Left ventricle myocardium inferior (tissue), 1 donor: ENCODE measurements at regions not wholly inside any gene's neighbourhood (a gene's known extent, or its start where the extent isn't known, plus 50 kb on each side); places are given as distances from the start of the nearest gene placed in this dataset.
"Not testable (repeated sequence)": the region's sequence is repeated elsewhere in the genome, so short reads cannot be mapped to it uniquely, and the experiment has no call there.

Source experiments
- DNase-seq: peaks from one replicate; pipeline ENCODE4 v3.0.0-alpha.2; 2020
- H3K27ac ChIP-seq: fragments of 200-600 bp; replicated peaks from 2 replicates; pipeline ENCODE4 v1.8.0; 2021
- H3K27me3 ChIP-seq: fragments of 200-600 bp; 2 replicates; pipeline ENCODE4 v1.8.0; 2021; ENCODE audit warnings: low read depth
- H3K36me3 ChIP-seq: fragments of 200-600 bp; 2 replicates; pipeline ENCODE4 v1.8.0; 2021
- H3K4me1 ChIP-seq: fragments of 200-600 bp; 2 replicates; pipeline ENCODE4 v1.8.0; 2021
- H3K4me3 ChIP-seq: fragments of 200-600 bp; 2 replicates; pipeline ENCODE4 v1.8.0; 2021; ENCODE audit warnings: mild to moderate bottlenecking, moderate library complexity
- H3K9me3 ChIP-seq: fragments of 200-600 bp; replicated peaks from 2 replicates; pipeline ENCODE4 v1.8.0; 2021
- CTCF ChIP-seq: fragments of 200-600 bp; IDR thresholded peaks from 2 replicates; pipeline ENCODE4 v1.8.0; 2021; ENCODE audit warnings: antibody characterized with exemption, mild to moderate bottlenecking, borderline replicate concordance
- intact Hi-C: fragments of 100-400 bp; cut with micrococcal nuclease; formaldehyde crosslinking; loops from one replicate; pipeline ENCODE4 v1.11.0; 2022
- donor health status: DM: no; HTN: yes; CAD: no; lungs with severe emphysema.

GRCh38 chr17:64790690-64791089, 128.6 kb upstream of the SMURF2 start:
- Histone ChIP-seq H3K36me3 (peaks cover 52% of the 10 kb centered on the region), H3K4me1 (peaks cover 17% of the 10 kb centered on the region), H3K27me3 (peaks cover 18% of the 10 kb centered on the region)
- intact Hi-C loops, H3K4me3 ChIP-seq, H3K27ac ChIP-seq, DNase-seq, H3K9me3 ChIP-seq: not testable (repeated sequence)

GRCh38 chr17:64790193-64790592, 128.1 kb upstream of the SMURF2 start:
- Histone ChIP-seq H3K36me3 (peaks cover 56% of the 10 kb centered on the region), H3K4me1 (peaks cover 17% of the 10 kb centered on the region), H3K27me3 (peaks cover 23% of the 10 kb centered on the region)
- H3K4me3 ChIP-seq, DNase-seq, intact Hi-C loops, H3K9me3 ChIP-seq, H3K27ac ChIP-seq: not testable (repeated sequence)

GRCh38 chr17:64789061-64789445, 126.9 kb upstream of the SMURF2 start:
- H3K4me3 ChIP-seq, intact Hi-C loops, H3K9me3 ChIP-seq, DNase-seq, H3K27ac ChIP-seq: not testable (repeated sequence)
- Histone ChIP-seq H3K4me1 (peaks cover 17% of the 10 kb centered on the region), H3K27me3 (peaks cover 34% of the 10 kb centered on the region), H3K36me3 (peaks cover 56% of the 10 kb centered on the region)

DNA sequence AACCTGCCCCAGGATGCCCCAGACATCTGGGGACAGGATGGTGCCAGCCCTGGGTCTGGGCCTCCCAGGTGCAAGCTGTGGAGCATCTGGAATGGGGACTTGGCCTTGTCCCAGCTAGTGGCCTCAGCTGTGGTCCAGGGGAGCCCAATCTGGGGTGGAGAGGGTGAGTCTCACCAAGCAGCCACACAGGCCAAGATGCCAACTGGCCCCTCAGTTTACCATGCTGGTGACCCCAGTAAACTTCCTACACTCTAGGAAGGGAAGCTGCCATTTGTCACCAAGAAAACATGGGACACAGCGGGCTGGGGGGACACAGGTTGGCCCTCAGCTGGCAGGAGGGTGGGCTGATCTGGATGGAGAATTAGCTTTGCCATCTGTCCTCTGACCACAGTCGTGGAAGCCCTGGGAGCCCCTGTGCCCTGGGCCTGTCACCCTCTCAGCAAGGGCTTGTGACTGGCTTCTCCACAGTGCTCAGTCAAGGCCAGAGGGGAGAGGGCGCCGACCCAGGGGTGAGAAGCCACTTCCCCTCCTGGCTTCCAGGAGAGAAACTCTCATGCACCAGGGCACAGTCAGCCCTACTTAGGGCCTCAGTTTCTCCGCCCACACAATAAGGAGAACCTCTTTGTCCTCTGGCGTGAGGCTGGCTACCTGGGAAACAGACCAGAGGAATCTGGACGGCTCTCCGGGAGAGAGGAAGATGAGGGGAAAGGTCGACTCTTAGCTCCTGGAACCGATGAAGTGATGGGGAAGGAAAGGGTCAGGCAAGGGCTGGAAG, 126.4 kb upstream of the SMURF2 start:
- Histone ChIP-seq H3K4me1 (peaks cover 17% of the 10 kb centered on the region), H3K27me3 (peaks cover 40% of the 10 kb centered on the region), H3K36me3 (peaks cover 59% of the 10 kb centered on the region), H3K27ac (no peak overlapping the region), H3K9me3 (no peaks in the 10 kb centered on the region), H3K4me3 (no peak overlapping the region)
- DNase-seq: no peak
- intact Hi-C loops: no loop called here
- TF ChIP-seq CTCF: no peak

DNA sequence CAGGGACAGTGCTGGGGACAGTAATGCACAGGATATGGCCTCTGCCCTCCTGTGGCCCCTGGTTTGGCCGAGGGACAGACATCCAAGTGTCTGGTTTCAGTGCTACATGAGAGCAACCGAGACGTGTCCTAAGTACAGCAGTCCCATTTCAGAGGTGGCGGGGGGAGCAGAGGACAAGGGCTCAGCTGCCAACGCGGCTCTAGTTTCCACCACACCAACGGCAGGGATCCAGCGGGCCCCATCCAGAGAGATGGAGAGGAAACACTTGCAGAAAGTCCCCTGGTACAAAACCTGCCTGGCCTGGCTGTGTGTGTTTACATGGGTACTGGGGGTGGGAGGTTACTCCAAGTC, 125.8 kb upstream of the SMURF2 start:
- no peak overlapping the region for H3K4me3 ChIP-seq
- intact Hi-C loops: no loop called here
- H3K27me3 ChIP-seq: peaks cover 46% of the 10 kb centered on the region
- H3K4me1 ChIP-seq: peaks cover 13% of the 10 kb centered on the region
- no peak overlapping the region for H3K27ac ChIP-seq
- TF ChIP-seq CTCF: no peak
- DNase-seq: no peak
- no peaks in the 10 kb centered on the region for H3K9me3 ChIP-seq
- peaks cover 59% of the 10 kb centered on the region for H3K36me3 ChIP-seq

GRCh38 chr17:64787255-64787920, 125.3 kb upstream of the SMURF2 start:
- H3K27me3 ChIP-seq: peaks cover 51% of the 10 kb centered on the region
- no peak for DNase-seq
- H3K4me1 ChIP-seq: peaks cover 8% of the 10 kb centered on the region
- H3K9me3 ChIP-seq: no peaks in the 10 kb centered on the region
- TF ChIP-seq CTCF: no peak
- H3K36me3 ChIP-seq: peaks cover 58% of the 10 kb centered on the region
- intact Hi-C loops: no loop called here
- H3K27ac ChIP-seq: no peak overlapping the region
- H3K4me3 ChIP-seq: no peak overlapping the region

DNA sequence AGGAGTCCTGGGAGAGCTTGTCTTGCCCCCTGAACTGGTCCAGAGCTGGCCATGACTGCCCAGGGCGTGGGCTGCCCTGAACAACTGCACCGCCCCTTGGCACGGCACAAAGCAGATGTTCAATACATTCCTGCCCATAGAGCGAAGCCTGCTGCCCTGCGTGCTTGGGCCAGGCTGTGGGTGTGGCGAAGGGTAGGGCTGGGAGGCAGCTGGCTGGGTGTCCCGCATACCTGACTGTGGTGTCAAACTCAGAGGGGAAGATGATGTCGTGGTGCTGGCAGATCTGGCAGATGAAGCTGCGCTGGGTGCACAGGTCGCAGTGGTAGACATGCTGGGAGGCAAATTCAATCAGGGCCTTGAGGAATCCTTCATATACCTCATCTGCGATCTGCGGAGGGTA, 124.2 kb upstream of the SMURF2 start:
- no peak overlapping the region for H3K27ac ChIP-seq
- H3K9me3 ChIP-seq: no peaks in the 10 kb centered on the region
- H3K4me1 ChIP-seq: peaks cover 11% of the 10 kb centered on the region
- DNase-seq: no peak
- intact Hi-C loops: no loop called here
- no peak for TF ChIP-seq CTCF
- peaks cover 50% of the 10 kb centered on the region for H3K36me3 ChIP-seq
- no peak overlapping the region for H3K4me3 ChIP-seq
- peaks cover 61% of the 10 kb centered on the region for H3K27me3 ChIP-seq
